ENCODE measurements at regions not wholly inside any gene's neighbourhood (a gene's known extent, or its start where the extent isn't known, plus 50 kb on each side); places are given as distances from the start of the nearest gene placed in this dataset.

DNA sequence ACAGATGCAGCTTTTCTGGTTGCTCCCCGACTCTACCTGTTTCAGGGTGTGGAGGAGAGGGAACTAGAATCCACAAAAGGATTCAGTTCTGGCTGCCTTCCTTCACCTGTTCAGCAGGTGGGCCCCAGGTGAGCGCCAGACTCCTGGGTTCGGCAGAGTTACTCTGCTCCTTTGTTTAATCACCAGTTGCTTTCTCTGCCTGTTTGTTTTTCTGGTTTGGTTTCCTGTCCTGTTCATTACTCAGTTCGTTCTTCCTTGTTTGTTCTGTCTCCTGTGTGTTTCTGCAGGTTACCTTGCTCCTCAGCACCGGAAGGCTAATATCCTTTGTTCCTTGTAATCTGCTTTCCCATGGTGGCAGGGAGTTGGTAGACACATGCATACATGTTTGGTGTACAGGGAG is 508.5 kb upstream of the ATP11B start:
- no peak for DNase-seq

DNA sequence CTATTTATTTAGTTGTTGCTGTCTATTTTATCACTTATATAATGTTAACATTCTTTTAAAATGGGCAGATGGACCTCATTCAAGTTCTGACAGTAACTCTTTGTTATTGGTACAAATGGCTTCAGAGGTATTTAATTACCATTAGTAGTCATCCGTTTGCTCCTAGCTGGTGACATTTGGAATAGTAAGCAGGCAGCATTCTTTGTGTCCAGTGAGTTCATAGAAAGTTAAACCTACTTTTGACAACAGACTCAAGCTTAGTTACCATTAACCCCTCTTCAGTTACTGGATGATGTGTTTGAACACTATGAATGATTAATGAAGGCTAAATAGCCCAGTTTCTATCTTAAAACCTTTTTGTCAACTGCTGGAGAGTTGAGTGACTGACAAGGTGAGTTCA is 500.7 kb upstream of the ATP11B start:
- no peak for DNase-seq

DNA sequence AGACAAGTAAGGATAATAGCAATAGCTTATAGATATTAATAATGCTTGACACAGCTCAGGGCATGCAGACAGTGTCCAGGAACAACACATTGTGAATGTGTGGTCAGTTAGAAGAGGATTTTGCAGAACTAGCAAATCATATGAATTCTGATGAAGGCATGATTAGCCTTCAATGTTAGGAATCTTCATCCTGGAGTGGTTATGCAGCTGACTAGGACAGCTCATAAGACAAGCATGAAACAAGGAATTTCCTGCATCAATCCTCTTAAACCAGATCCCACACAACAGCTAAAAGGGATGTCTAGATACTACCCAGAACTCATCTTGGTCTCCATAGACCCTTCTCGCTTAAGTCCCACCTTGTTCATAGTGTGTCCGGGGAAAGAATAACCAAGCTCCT is 499.0 kb upstream of the ATP11B start:
- DNase-seq, result peak; percentile 84

DNA sequence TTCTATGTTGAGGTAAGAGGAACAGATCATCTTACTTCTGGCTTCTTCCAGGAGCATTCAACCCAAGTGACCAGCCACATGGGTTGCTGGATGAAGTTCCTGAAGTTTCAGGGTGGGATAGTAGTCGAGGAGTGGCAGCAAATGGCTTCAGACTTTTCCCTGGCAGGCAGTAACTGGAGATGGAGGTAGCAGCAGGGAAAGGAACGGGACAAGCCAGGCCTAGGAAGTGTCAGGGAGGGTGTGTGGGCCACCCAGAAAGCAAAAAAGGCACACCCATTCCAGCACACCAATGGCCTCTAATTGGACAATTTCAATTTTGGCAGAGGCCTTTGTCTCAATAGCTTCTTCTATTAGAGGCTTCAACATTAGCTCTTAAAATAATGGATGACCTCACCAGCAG is 498.6 kb upstream of the ATP11B start:
- DNase-seq, result peak; percentile 13

DNA sequence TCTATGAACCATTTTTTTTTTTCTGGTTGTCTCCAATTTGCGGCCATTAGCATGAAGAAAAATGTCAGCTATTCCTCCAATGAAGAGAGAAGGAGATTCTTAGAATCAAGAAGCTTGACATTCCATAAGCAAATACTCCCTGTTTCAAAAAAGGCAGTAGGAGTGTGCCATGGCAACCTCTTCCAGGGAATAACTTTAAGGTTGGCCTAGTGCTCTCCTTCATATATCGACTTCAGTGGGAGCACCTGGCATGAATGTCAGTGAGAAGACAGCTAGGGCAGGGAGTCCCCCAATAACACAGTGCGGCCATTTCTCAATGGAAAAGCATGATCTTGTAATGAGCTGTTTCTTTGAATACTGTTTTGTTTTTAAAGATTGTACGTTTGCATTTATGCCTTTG is 493.0 kb upstream of the ATP11B start:
- DNase-seq, result no peak

DNA sequence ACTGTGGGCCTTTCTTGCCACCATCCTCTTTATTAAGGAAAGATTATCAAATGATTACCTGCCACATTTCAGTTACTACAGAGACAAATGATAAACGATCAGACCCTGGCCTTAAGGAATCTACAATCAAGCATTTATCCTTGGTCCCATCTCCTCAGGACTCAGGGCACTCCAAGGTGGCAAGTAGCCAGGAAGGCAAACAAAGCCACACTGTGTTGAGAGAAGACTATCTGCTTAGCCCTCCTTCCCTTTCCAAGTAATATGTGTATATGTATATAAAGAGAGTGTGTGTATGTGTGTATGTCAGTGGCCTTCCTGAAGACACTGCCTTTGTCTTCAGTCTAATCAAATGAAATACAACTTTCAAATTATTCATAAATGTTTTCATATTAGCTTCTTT is 490.1 kb upstream of the ATP11B start:
- DNase-seq, result no peak

DNA sequence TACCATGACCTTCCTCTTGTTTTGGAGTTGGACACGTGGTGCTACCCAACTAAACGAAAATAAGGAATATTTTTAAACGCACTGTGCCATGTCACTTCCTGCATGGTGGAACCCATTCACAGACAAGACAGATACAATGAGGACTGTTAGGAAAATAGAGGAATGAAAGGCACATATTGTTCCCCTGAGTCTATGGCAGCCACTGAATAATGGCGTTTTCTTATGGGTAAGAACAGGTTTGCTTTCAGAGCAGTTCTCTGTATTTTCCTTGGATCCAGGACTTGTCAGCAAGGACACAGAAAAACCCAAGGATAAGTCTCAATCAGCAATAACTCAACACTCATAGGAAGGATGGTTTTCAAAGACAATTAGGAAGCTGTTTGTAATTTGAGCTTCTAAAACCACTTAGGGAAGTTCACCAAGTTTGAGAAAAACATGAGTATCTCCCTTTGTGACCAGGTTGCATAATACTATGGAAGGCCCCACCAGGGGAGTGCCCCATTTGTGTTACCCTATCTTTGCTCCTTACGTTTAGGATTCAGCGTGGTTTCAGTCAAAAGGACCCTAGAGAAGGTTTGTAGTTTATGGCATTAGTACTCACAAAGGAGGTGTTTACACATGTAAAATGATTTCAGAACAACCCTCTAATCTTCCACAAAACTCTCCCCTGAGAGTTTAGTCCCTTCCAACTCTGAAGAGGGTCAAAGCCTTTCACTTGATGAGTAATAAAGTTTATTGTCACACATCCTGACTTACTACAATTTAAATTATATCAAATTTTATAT is 487.2 kb upstream of the ATP11B start:
- DNase-seq, result no peak

DNA sequence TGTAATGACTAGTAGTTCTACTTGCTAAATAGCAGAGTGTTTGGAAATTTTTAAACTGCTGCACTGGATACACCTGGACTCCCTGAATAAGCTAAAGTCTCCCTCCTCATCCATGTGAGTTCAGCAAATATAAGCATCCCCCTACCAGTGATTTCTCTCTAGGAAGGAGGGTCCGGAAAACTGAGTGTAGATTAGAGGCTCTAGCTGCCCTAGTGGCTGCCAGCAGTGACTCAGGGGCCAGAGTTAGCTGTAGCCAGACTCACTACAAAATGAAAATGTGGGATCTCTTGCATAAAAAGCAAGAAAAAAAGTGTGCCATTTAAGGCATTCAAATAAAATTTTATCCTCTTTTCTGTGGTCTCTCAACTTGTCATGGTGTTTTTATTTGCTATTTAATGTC is 485.0 kb upstream of the ATP11B start:
- no peak for DNase-seq

DNA sequence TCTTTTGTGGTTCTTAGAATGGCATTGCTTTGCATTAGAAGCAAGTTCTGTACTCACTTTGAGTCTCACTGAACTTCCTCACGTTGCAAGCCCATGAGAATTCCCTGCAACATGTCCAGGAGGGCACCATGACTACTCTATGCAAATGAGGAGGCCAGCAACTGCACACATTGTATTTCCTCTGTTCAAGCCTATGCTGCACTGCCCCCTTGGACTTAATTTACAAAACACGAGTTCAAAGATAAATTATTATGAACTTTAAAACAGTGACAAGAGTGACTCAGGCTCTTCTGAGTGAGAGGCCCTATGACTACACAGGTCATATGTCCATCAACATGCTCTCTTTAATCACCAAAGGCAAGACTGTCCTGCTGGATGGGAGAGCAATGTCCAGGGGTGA is 484.2 kb upstream of the ATP11B start:
- no peak for DNase-seq

DNA sequence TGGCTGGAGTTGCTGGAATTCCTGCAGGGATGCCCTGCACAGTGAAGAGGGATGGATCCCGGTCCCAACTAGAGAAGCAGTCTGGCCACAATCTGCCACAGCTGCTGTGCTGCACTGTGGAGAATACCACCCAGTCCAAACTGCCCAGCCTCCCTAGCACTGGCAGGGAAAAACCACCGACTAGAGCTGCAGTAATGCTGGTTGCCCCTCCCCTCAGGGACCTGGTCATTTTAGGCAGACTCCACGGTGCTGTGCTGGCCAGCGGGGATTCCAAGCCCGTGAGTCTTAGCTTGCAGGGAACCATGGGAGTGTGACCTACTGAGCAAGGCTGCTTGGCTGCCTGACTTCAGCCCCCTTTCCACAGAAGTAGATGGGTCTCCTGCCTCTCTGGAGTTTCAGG is 478.0 kb upstream of the ATP11B start:
- no peak for DNase-seq

DNA sequence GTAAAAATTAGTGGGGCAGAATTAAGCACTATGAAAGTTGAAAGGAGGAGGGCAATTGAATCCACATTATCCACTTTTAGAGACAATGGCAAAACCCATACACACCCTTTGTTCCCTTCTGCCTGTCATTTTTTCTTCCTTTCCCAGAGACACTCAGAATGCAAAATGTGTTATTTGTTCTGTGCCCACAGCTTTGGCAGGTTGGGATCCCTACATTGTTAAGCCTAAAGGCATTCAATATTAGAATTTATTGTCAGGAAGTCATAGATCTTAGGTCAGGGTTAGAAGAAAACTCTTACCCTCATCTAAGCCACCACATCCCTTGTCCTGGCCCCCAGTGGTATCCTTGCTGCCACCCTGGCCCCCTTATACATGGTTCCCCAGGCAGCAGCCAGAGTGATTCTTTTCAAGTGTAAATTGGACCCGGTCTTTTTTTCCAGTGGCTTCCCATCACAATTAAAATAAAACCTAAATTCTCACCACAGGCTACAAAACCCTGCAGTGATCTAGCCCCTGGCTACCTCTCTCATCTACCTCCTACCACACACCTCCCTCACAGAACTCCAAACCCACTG is 470.1 kb upstream of the ATP11B start:
- DNase-seq, result no peak

DNA sequence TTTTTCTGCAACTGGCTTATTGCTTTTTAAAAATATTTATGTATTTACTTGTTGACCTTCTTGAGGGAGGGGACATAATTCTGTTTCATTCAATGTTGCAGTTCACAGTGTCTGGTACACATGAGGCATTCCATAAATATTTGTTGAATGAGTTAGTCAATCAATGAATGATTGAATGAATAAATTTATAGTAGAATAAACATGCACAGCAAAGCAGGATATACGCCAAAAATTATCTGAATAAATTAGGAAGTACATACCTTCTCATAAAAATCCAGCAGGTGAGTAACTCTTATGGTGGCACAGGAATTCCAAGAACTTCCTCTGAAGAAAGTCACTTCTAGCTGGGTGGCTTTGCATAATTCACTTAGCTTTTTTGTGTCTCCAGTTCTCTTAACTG is 469.4 kb upstream of the ATP11B start:
- peak; percentile 50 for DNase-seq

DNA sequence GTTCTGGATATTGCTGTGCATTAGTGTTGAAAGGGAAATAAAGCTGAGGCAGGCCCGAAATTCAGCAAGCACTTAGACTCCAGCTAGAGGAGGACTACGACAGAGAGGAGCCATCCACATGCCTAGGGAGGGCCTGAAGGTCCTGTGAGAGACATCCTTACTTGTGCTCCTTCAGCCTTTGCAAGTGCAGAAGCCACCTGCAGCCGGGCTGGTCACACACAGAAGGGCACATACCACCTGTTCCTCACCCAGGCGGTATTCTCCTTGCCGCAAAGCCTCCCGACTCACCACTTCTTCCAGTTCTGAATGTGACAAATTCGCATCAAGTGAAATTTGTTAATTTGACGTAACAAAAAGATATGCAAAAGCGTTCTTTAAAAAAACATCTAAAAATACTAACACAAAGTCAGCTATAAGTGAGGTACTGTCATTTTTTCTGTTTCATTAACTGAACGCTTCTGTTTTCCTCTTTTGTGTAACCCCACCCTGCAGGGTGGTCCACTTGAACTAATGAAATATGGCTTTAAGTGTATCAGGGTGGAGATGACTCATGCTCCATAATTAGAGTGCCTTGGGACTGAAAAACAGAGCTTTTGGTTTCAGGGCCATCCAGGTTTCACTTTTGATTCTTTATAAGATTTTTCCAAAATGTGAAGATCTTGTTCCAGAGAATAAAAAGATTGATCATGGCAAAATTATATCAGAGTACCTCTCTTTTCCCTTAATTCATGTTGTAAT is 467.9 kb upstream of the ATP11B start:
- DNase-seq, result peak; percentile 56

DNA sequence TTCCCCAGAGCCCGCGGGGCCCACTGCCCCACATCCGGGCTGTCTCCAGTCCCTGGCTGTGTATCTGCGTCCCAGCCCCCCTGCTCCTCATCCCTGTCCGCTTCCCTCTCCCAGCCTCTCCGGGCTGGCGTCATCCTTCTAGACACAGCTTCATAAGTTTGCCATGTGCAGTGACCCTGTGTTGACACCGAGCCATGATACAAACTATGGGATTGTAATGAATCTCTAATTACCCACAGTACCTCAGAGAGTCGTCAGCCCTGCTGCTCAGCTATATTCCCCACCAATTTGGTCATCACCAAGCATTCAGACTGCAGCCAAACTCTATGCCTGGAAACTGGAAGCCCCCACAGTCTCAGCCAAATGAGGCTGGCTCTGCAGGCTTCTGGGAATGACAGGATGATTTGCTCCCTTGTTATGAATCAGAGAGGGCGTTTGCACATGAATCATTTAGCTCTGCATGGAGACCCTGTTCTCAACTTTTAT is 466.1 kb upstream of the ATP11B start:
- DNase-seq, result peak; percentile 96

DNA sequence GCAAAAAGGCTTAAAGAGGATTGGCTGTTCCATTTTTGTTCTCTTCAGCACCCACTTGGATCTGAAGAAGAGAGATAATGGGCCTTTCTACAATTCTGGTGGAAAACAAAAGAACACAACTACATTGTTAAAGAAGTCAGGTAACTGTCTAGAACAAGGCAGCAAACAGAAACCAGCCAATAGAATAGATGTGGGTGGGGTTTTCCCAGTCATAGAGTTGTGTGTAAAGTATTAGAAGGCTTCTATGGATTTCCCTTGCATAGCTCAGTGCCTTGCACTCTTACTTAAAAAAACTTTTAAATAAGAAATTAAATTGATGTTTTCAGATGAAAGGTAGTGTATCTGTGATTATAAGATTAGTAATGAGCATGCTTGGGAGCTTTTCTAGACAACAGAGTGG is 462.7 kb upstream of the ATP11B start:
- DNase-seq, result no peak

DNA sequence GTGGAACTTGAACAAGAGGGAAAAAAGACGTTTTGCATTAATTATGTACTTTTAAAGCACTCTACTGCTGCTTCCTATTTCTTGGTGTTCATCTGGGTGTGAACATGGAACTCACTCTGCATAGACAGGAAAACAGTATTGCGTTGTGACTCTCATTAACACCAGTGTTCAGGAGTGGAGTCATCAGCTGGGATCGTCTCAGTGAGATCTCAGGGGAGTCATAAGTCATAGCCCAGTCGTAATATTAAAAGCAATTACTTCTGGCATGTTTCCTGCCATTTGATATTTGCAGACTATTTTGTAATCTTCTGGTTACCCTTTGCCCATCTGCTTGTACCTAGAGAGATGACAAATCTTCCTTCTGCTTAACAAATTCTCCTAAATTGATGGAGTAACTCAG is 462.0 kb upstream of the ATP11B start:
- DNase-seq, result peak; percentile 64

DNA sequence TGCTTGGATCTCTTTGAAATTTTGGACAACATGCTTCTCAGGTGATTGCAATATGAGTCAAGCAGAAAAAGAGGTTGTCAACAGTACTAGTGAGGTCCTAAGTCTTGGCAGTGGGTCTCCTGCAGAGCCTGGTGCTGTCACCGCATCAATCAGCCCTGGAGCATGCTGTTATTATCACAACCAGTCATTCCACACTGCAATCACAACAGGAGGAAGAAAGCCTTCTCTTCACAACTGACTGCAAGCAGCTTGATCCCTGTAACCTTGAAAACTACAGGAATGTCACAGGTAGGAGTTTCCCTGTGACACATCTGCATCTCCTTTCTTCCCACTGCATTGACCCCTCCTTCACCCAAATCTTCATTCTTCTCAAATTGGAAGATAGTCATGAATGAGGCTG is 451.1 kb upstream of the ATP11B start:
- DNase-seq, result no peak

DNA sequence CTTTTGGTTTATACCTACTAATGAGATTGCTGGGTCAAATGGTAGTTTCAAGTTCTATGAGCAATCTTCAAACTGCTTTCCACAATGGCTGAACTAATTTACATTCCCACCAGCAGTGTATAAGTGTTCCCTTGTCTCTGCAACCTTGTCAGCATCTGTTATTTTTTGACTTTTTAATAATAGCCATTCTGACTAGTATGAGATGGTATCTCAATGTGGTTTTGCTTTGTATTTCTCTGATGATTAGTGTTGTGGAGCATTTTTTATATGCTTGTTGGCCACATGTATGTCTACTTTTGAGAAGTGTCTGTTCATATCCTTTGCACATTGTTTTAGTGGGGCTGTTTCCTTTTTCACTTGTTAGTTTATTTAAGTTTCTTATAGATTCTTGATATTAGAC is 449.3 kb upstream of the ATP11B start:
- DNase-seq, result peak; percentile 9

DNA sequence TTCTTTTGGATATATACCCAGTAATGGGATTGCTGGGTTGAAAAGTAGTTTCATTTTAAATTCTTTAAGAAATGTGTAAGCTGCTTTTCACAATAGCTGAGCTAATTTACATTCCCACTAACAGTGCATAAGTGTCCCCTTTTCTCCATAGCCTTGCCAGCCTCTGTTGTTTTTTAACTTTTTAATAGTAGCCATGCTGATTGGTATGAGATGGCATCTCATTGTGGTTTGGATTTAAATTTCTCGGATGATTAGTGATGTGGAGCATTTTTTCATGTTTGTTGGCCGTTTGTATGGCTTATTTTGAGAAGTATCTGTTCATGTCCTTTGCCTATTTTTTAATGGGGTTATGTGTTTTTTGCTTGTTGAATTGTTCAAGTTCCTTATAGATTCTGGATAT is 444.3 kb upstream of the ATP11B start:
- no peak for DNase-seq

DNA sequence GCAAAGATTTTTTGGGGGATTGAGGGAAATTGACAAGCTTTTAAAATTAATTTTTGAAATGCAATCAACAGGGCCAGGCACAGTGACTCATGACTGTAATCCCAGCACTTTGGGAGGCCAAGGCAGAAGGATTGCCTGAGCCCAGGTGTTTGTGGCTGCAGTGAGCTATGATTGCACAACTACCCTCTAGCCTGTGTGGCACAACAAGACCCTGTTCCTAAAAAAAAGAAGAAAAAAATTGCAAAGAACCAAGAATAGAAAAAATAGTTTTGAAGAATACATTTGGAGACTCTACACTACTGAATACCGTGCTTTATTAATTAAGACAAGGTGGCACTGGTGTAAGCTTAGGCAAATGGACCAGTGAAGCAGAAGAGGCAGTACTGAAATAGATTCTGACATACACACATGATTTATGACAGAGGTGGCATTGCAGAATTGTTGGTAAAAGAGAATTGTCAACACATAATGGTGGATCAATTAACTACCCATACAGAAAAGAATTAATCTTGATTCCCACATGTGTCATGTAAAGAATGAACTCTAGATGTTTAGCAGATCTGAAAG is 443.3 kb upstream of the ATP11B start:
- no peak for DNase-seq

DNA sequence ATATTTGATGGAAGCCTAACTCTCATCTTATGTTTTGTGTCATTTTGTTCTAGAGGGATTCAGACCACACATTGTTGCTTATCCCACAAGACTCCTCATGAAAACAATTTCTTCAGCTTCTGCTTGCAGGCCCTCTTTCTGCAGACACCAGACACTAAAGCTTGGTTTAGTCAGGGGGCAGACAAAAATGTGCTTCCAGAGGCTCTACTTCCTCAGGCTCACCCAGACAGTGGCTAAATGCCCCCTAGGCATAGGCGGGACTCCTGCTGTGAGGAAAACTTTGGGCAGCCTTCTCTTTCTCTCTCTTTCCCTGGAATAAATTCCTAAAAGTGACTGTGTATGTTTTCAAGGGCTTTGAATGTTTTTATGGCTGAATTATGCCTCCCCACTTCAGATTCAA is 435.4 kb upstream of the ATP11B start:
- no peak for DNase-seq

DNA sequence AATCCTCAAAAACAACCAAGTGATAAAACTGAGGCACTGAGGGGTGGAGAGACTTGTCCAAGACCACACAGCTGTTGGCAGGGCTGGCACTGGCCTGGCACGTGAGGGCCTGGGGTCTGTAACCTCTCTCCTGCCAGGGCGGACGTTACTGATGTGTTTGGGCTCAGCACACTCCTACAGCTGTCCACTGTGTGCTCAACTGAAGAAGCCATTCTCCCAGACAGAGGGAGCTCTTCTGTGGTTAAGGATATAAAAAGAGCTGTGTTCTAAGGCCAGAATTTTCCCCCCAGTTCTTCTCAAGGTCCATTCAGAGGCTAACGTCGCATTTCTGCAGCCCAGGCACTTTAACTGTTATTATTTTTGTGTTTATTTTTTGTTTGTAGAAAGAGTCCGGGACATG is 429.0 kb upstream of the ATP11B start:
- no peak for DNase-seq

DNA sequence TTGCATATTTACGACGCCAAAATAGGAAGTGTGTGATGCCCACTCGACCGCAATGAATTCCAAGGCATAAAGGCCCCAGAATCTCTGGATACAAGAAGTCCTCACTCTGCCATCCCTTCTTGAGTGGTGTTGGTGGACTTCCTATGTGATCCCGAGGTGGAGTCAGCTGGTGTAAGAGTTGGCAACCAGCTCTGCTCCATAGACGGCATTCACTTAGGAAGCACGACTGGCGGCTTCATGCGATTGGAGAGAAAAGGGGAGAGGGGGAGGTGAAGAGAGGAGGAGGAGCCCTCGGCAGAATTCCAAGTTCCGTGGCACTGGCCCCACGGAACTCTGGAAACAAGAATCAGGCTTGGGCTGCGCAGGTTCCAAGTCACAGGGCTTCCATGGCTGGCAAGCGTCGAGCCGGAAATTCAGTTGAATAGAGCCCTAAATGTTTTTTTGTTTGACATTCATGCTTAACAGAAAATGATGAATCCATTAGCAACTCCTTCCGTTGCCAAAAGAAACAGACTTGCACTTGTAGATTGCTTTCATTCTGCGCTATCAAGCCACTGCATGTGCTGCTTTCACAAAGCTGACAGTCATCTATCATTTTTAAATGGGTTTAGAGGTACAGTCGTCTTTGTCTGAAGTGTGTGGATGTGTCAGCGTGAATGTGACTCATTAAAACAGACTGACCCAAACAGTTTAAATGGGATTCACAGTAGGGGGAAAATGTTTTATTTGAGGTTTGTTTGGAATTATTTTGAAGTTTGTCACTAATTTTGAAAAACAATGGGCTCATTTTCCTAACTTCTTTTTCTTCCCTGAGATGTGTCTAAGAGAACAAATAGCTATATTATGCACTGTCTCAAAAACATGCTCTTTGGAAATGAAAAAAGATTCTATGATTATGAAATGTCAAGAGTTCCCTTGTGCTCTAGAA is 428.3 kb upstream of the ATP11B start:
- peak; percentile 83 for DNase-seq
